AG08396 (cell line): ENCODE measurements at regions not wholly inside any gene's neighbourhood (a gene's known extent, or its start where the extent isn't known, plus 50 kb on each side); places are given as distances from the start of the nearest gene placed in this dataset.
A peak's percentile ranks its signal among the peaks of the same experiment; 100 is the strongest.

ENCODE experiments used
- DNase-seq: peaks from one replicate; pipeline ENCODE4 v3.0.0; 2012; ENCODE audit warnings: low spot score, mixed read lengths

GRCh38 chr4:117326091-117326490 lies 240.7 kb upstream of the TRAM1L1 start:
- no peak for DNase-seq

GRCh38 chr4:117327491-117327890 lies 242.1 kb upstream of the TRAM1L1 start:
- no peak for DNase-seq

GRCh38 chr4:117328333-117328732 lies 243.0 kb upstream of the TRAM1L1 start:
- DNase-seq: no peak

- DNase-seq: no peak
Observed at GRCh38 chr4:117331817-117332216, 246.4 kb upstream of the TRAM1L1 start.

- DNase-seq: no peak
Observed at GRCh38 chr4:117334451-117335188, 249.2 kb upstream of the TRAM1L1 start.

GRCh38 chr4:117357437-117357836 lies 272.1 kb upstream of the TRAM1L1 start:
- DNase-seq: no peak

GRCh38 chr4:117357866-117358265 lies 272.5 kb upstream of the TRAM1L1 start:
- DNase-seq: no peak

GRCh38 chr4:117370944-117371668 lies 285.7 kb upstream of the TRAM1L1 start:
- DNase-seq: no peak

- DNase-seq: no peak
Observed at GRCh38 chr4:117375101-117375500, 289.7 kb upstream of the TRAM1L1 start.

GRCh38 chr4:117376692-117377091 lies 291.3 kb upstream of the TRAM1L1 start:
- DNase-seq: no peak

- no peak for DNase-seq
Observed at GRCh38 chr4:117378942-117379341, 293.6 kb upstream of the TRAM1L1 start.

- DNase-seq: no peak
Observed at GRCh38 chr4:117383468-117383867, 298.1 kb upstream of the TRAM1L1 start.

GRCh38 chr4:117385526-117385925 lies 300.1 kb upstream of the TRAM1L1 start:
- DNase-seq: no peak

- DNase-seq: no peak
Observed at GRCh38 chr4:117387072-117387471, 301.7 kb upstream of the TRAM1L1 start.

GRCh38 chr4:117400039-117400835 lies 314.9 kb upstream of the TRAM1L1 start:
- peak; percentile 1 for DNase-seq

GRCh38 chr4:117412661-117413060 lies 327.3 kb upstream of the TRAM1L1 start:
- no peak for DNase-seq

- no peak for DNase-seq
Observed at GRCh38 chr4:117417856-117418255, 332.5 kb upstream of the TRAM1L1 start.

GRCh38 chr4:117420948-117421347 lies 335.6 kb upstream of the TRAM1L1 start:
- no peak for DNase-seq

- DNase-seq: no peak
Observed at GRCh38 chr4:117421706-117422105, 336.3 kb upstream of the TRAM1L1 start.

GRCh38 chr4:117422297-117422696 lies 336.9 kb upstream of the TRAM1L1 start:
- no peak for DNase-seq

GRCh38 chr4:117425636-117426035 lies 340.3 kb upstream of the TRAM1L1 start:
- no peak for DNase-seq

- no peak for DNase-seq
Observed at GRCh38 chr4:117428536-117428935, 343.2 kb upstream of the TRAM1L1 start.

- no peak for DNase-seq
Observed at GRCh38 chr4:117429061-117429460, 343.7 kb upstream of the TRAM1L1 start.
